Fibroblast of lung (primary cell): ENCODE measurements at regions not wholly inside any gene's neighbourhood (a gene's known extent, or its start where the extent isn't known, plus 50 kb on each side); places are given as distances from the start of the nearest gene placed in this dataset.
"Not testable (repeated sequence)": the region's sequence is repeated elsewhere in the genome, so short reads cannot be mapped to it uniquely, and the experiment has no call there.

ENCODE experiments used
- DNase-seq, 2 donors: peaks; one replicate each; pipeline versions ENCODE4 v3.0.0 to v3.0.0-alpha.2; 2010; ENCODE audit warnings: low read depth in 2 of 2
- H2AFZ ChIP-seq: 2 replicates; pipeline ENCODE4 v1.5.1; 2012; ENCODE audit warnings: low read length, control low read depth, inconsistent platforms
- H3K27ac ChIP-seq: 2 replicates; pipeline ENCODE4 v1.5.1; 2011; ENCODE audit warnings: low read length, control low read depth; ENCODE audit not compliant: insufficient read depth
- H3K27me3 ChIP-seq: 2 replicates; pipeline ENCODE4 v1.5.1; 2011; ENCODE audit warnings: mild to moderate bottlenecking, low read length; ENCODE audit not compliant: control insufficient read depth, insufficient read depth
- H3K36me3 ChIP-seq: 2 replicates; pipeline ENCODE4 v1.5.1; 2011; ENCODE audit warnings: low read length; ENCODE audit not compliant: control insufficient read depth, insufficient read depth
- H3K4me1 ChIP-seq: 2 replicates; pipeline ENCODE4 v1.5.1; 2011; ENCODE audit warnings: low read length; ENCODE audit not compliant: control insufficient read depth, insufficient read depth; ENCODE audit errors: extremely low read depth
- H3K4me2 ChIP-seq: 2 replicates; pipeline ENCODE4 v1.5.1; 2011; ENCODE audit warnings: low read length, control low read depth; ENCODE audit not compliant: insufficient read depth; ENCODE audit errors: extremely low read depth
- H3K4me3 ChIP-seq, 4 experiments: fragments of 200-600 bp in 1 of 4; sonication (generic) in 1 of 4; replicated peaks in 1 of 4; 2 replicates each; pipeline ENCODE4 v1.5.1; 2011 to 2016; ENCODE audit warnings: low read length in 4 of 4, low read depth in 3 of 4, mild to moderate bottlenecking in 3 of 4, control low read depth in 2 of 4, inconsistent platforms in 1 of 4, mixed read lengths in 1 of 4; ENCODE audit not compliant: insufficient read depth in 1 of 4; ENCODE audit errors: control extremely low read depth in 1 of 4
- H3K79me2 ChIP-seq: 2 replicates; pipeline ENCODE4 v1.5.1; 2012; ENCODE audit warnings: mild to moderate bottlenecking, low read length, inconsistent platforms; ENCODE audit not compliant: control insufficient read depth, insufficient read depth
- H3K9ac ChIP-seq: 2 replicates; pipeline ENCODE4 v1.5.1; 2011; ENCODE audit warnings: mild to moderate bottlenecking, low read length, control low read depth; ENCODE audit not compliant: insufficient read depth
- H3K9me3 ChIP-seq: 2 replicates; pipeline ENCODE4 v1.5.1; 2012; ENCODE audit warnings: low read depth, low read length; ENCODE audit not compliant: control insufficient read depth, insufficient read depth
- H4K20me1 ChIP-seq: 2 replicates; pipeline ENCODE4 v1.5.1; 2011; ENCODE audit warnings: low read length; ENCODE audit not compliant: control insufficient read depth, insufficient read depth; ENCODE audit errors: extremely low read depth
- EZH2 ChIP-seq: IDR thresholded peaks from 2 replicates; pipeline ENCODE4 v1.5.1; 2012; ENCODE audit warnings: low read length, control low read depth, mild to moderate bottlenecking; ENCODE audit errors: missing control alignments
- TF ChIP-seq, protein P1 (sequence below), 2 donors: IDR thresholded peaks in 1 of 2; conservative IDR thresholded peaks in 1 of 2; 1 replicate in 1 of 2; 2 replicates in 1 of 2; pipeline ENCODE4 v1.5.1; 2011 to 2012; ENCODE audit warnings: low read length in 2 of 2, control low read depth in 1 of 2, inconsistent platforms in 1 of 2, low read depth in 1 of 2, mild to moderate bottlenecking in 1 of 2

DNA sequence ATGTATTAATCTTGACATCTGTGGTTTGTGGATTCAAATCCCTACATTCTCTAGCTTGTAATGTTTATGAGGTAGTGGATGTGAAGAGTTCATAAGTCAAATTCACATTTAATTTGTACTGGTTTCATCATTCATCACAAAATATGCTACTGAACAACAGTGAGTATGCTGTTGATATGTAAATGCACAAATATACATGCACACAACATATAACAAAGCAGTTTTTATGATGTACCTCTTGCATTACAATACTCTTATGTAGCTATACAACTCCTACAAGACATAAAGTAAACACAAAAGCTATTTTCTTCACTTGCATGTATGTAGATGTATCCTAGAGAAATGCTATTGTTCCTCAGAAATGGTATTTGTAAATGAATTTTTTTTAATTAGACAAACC is 111.0 kb upstream of the ANTXRL start:
- Histone ChIP-seq H3K4me1 (no peaks in the 10 kb centered on the region), H3K27me3 (no peaks in the 10 kb centered on the region), H3K79me2 (no peaks in the 10 kb centered on the region), H3K36me3 (no peaks in the 10 kb centered on the region), H3K9ac (no peak overlapping the region), H3K9me3 (no peaks in the 10 kb centered on the region), H4K20me1 (no peaks in the 10 kb centered on the region), H2AFZ (no peak overlapping the region), H3K4me2 (no peak overlapping the region), H3K4me3 (no peak overlapping the region), H3K27ac (no peak overlapping the region)
- TF ChIP-seq, protein P1, sequence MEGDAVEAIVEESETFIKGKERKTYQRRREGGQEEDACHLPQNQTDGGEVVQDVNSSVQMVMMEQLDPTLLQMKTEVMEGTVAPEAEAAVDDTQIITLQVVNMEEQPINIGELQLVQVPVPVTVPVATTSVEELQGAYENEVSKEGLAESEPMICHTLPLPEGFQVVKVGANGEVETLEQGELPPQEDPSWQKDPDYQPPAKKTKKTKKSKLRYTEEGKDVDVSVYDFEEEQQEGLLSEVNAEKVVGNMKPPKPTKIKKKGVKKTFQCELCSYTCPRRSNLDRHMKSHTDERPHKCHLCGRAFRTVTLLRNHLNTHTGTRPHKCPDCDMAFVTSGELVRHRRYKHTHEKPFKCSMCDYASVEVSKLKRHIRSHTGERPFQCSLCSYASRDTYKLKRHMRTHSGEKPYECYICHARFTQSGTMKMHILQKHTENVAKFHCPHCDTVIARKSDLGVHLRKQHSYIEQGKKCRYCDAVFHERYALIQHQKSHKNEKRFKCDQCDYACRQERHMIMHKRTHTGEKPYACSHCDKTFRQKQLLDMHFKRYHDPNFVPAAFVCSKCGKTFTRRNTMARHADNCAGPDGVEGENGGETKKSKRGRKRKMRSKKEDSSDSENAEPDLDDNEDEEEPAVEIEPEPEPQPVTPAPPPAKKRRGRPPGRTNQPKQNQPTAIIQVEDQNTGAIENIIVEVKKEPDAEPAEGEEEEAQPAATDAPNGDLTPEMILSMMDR (conservative IDR thresholded peaks at IDR 0.05 in 1 of 2, IDR thresholded peaks at IDR 0.05 in 1 of 2; ENCODE audit: low read depth in 1 of 2, low read length in 2 of 2): no peak
- no peak for TF ChIP-seq EZH2
- DNase-seq: no peak

DNA sequence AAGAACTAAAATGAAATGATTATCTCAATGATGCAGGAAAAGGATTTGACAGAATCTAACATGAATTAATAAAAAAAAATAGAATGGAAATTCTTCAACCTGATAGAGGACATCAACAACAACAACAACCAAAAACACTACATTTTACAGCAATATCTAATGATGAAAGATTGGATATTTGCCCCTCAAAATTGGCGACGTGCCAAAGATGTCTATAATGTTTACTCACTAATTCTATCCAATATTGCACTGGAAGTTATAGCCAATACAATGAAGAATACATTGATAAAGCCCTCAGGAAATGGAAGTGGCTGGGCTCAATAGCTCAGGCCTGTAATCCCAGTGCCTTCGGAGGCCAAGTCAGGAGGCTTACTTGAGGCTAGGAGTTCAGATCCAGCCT is 99.4 kb upstream of the ANTXRL start:
- not testable (repeated sequence) for H3K4me3 ChIP-seq, H3K36me3 ChIP-seq, H3K9ac ChIP-seq, H4K20me1 ChIP-seq, H3K79me2 ChIP-seq, H3K27me3 ChIP-seq, H3K9me3 ChIP-seq, H2AFZ ChIP-seq, H3K4me2 ChIP-seq, DNase-seq, H3K4me1 ChIP-seq, H3K27ac ChIP-seq

DNA sequence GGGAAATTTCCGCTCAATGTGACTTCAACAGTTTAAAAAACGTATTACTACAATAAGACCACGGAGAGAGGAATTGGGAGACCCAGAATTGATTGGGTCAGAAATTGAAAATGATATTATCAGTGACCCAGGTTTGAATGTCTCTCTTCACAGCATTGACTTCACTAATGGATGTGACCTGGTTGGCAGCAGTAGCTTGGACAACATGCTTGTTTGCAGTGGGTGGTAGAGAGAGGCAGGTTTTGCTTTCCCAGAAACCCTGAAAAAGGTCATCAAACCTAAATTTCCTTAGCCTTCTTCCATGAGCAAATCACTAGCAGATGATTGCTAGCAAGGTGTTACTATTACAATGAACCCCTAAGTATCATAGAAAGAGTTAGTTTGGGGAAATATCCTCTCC is 89.7 kb upstream of the ANTXRL start:
- no peaks in the 10 kb centered on the region for H3K9me3 ChIP-seq
- no peaks in the 10 kb centered on the region for H3K4me1 ChIP-seq
- H3K4me3 ChIP-seq: no peak overlapping the region
- no peak overlapping the region for H2AFZ ChIP-seq
- no peak overlapping the region for H3K27ac ChIP-seq
- no peak overlapping the region for H3K9ac ChIP-seq
- H3K36me3 ChIP-seq: no peaks in the 10 kb centered on the region
- no peak for TF ChIP-seq EZH2
- TF ChIP-seq, protein P1 (conservative IDR thresholded peaks at IDR 0.05 in 1 of 2, IDR thresholded peaks at IDR 0.05 in 1 of 2; ENCODE audit: low read depth in 1 of 2, low read length in 2 of 2): no peak
- H3K27me3 ChIP-seq: no peaks in the 10 kb centered on the region
- no peaks in the 10 kb centered on the region for H4K20me1 ChIP-seq
- DNase-seq: no peak
- no peak overlapping the region for H3K4me2 ChIP-seq
- no peaks in the 10 kb centered on the region for H3K79me2 ChIP-seq

DNA sequence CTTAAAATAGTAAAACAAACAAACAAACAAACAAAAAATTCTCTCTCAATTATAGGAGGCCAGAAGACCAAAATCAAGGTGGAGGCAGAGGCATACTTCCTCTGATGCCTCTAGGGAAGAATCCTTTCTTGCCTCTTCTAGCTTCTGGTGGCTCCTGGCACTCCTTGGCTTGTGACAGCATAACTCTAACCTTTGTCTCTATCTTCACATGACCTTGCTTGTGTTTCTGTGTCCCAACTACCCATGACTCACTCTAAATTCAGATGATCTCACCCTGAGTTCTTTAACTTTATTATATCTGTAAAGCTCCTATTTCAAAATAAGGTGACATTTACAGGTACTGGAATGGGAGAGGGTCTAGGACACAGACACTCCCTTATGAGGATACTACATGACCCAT is 88.3 kb upstream of the ANTXRL start:
- Histone ChIP-seq H3K4me2 (no peak overlapping the region), H3K4me3 (no peak overlapping the region), H3K9ac (no peak overlapping the region), H3K79me2 (no peaks in the 10 kb centered on the region), H2AFZ (no peak overlapping the region), H3K27me3 (no peaks in the 10 kb centered on the region), H4K20me1 (no peaks in the 10 kb centered on the region), H3K27ac (no peak overlapping the region), H3K4me1 (no peaks in the 10 kb centered on the region), H3K9me3 (no peaks in the 10 kb centered on the region), H3K36me3 (no peaks in the 10 kb centered on the region)
- no peak for DNase-seq
- no peak for TF ChIP-seq EZH2
- TF ChIP-seq, protein P1 (conservative IDR thresholded peaks at IDR 0.05 in 1 of 2, IDR thresholded peaks at IDR 0.05 in 1 of 2; ENCODE audit: low read depth in 1 of 2, low read length in 2 of 2): no peak

DNA sequence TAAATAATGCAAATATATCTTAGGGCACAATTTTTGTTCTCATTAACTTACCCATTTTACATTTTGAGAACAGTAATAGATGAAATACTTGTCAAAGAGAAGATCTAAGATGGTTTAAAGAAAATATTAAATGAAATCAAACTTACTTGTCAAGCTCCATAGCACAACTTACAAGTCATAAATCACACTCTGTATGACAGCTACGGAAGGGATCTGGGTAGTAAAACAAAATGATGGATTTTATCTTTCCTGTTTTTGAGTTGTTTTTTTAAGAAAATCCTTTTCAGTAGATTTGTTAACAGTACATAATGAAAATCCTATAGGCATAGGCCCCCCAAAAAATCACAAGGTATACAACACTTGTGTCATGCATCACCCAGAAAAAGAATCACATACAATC is 84.4 kb upstream of the ANTXRL start:
- not testable (repeated sequence) for H3K9me3 ChIP-seq, H2AFZ ChIP-seq, H3K4me2 ChIP-seq, H3K4me1 ChIP-seq, H3K27me3 ChIP-seq, H3K4me3 ChIP-seq, H3K9ac ChIP-seq, H3K36me3 ChIP-seq, H3K79me2 ChIP-seq, H4K20me1 ChIP-seq, H3K27ac ChIP-seq, DNase-seq
